GM12873 (cell line): ENCODE measurements at regions not wholly inside any gene's neighbourhood (a gene's known extent, or its start where the extent isn't known, plus 50 kb on each side); places are given as distances from the start of the nearest gene placed in this dataset.

Experiments used
- CTCF ChIP-seq: IDR thresholded peaks from 2 replicates; pipeline ENCODE4 v1.5.1; 2012; ENCODE audit warnings: low read depth, mild to moderate bottlenecking, moderate library complexity, low read length, control low read depth; ENCODE audit not compliant: insufficient read depth; ENCODE audit errors: missing control alignments

- TF ChIP-seq CTCF, result no peak
Measured at GRCh38 chrX:28324321-28324721, 262.9 kb upstream of the IL1RAPL1 start.

GRCh38 chrX:28321286-28321685, 266.0 kb upstream of the IL1RAPL1 start:
- no peak for TF ChIP-seq CTCF

GRCh38 chrX:28312965-28313364, 274.3 kb upstream of the IL1RAPL1 start:
- no peak for TF ChIP-seq CTCF

- no peak for TF ChIP-seq CTCF
Measured at GRCh38 chrX:28312259-28312658, 275.0 kb upstream of the IL1RAPL1 start.

- no peak for TF ChIP-seq CTCF
Measured at GRCh38 chrX:28311466-28311865, 275.8 kb upstream of the IL1RAPL1 start.

GRCh38 chrX:28303486-28303885, 283.8 kb upstream of the IL1RAPL1 start:
- TF ChIP-seq CTCF, result no peak

GRCh38 chrX:28278726-28279125, 297.5 kb upstream of the DCAF8L1 start:
- TF ChIP-seq CTCF, result no peak
